ENCODE measurements at regions not wholly inside any gene's neighbourhood (a gene's known extent, or its start where the extent isn't known, plus 50 kb on each side); places are given as distances from the start of the nearest gene placed in this dataset.

DNA sequence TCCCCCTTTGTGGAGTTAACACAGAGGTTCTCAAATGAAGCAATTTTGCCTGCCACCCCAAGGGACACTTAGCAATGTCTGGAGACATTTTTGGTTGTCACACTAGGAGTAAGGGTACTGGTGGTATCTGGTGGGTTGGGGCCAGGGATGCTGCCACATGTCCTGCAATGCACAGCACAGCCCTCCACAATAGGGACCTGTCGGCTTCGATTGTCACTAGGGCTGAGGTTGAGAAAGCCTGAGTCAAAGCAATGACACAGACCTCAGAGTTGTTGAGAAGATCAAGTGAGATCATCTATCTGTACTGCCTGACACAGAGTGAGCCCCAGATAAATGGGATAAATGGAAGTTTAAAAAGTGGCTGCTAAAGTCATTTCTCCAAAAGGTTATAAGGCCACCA, 249.2 kb upstream of the KLF4 start:
- Histone ChIP-seq H2AFZ (ENCODE audit: low read depth) (no peak overlapping the region), H3K4me3 (IDR thresholded peaks at IDR 0.05; ENCODE audit: insufficient read depth, low read depth, low read length) (no peak overlapping the region), H4K20me1 (ENCODE audit: insufficient read depth) (no peaks in the 10 kb centered on the region), H3K9ac (no peak overlapping the region), H3K27ac (no peak overlapping the region), H3K27me3 (ENCODE audit: insufficient read depth, low read depth) (no peaks in the 10 kb centered on the region), H3K36me3 (ENCODE audit: insufficient read depth) (no peaks in the 10 kb centered on the region), H3K4me2 (no peak overlapping the region), H3K79me2 (ENCODE audit: insufficient read depth, low read depth) (no peaks in the 10 kb centered on the region), H3K4me1 (ENCODE audit: low read depth, poor library complexity, severe bottlenecking) (no peaks in the 10 kb centered on the region)
- no peak for TF ChIP-seq CTCF (conservative IDR thresholded peaks at IDR 0.05; ENCODE audit: low read depth, low read length)

DNA sequence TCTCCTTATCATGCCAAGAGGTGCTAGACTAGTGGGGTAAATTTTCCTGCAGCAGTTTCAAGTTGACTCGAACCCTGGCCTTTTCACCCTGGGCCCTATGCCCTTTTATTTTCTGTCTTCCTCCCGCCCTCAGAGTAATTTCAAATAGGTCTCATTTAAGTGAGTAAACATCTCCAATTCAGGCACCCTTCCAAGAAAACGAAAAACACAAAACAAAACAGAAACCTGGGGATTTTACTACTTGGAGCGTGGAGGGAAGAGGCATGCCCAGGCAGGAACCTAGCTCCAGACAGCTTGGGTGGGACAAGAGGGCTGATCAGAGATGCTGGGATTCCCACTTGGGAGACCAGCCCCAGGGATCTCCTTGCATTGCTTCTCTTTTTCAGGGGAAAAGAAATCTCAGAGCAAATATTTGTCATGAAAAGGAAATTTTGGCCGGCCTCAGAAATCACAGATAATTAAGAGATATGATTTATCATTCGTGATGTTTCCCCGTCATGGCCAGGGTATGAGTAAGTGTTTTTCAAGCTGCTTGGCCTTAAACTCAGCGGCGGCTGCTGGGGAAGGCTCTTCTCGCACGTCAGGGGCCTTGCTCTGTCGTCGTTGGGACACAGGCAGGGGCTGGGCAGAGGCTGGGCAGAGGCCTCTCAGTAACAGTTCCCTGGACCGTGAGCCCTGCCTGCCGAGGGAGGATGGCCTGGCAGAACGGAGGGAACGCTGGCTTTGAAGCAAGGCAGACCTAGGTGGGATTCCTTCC, 248.6 kb upstream of the KLF4 start:
- Histone ChIP-seq H3K9ac (no peak overlapping the region), H3K36me3 (ENCODE audit: insufficient read depth) (no peaks in the 10 kb centered on the region), H3K4me3 (IDR thresholded peaks at IDR 0.05; ENCODE audit: insufficient read depth, low read depth, low read length) (no peak overlapping the region), H3K27ac (no peak overlapping the region), H3K4me1 (ENCODE audit: low read depth, poor library complexity, severe bottlenecking) (no peaks in the 10 kb centered on the region), H3K79me2 (ENCODE audit: insufficient read depth, low read depth) (no peaks in the 10 kb centered on the region), H3K27me3 (ENCODE audit: insufficient read depth, low read depth) (no peaks in the 10 kb centered on the region), H2AFZ (ENCODE audit: low read depth) (no peak overlapping the region), H4K20me1 (ENCODE audit: insufficient read depth) (no peaks in the 10 kb centered on the region), H3K4me2 (no peak overlapping the region)
- TF ChIP-seq CTCF (conservative IDR thresholded peaks at IDR 0.05; ENCODE audit: low read depth, low read length) = no peak

- no peak overlapping the region for H3K4me2 ChIP-seq
- no peaks in the 10 kb centered on the region for H4K20me1 ChIP-seq (ENCODE audit: insufficient read depth)
- H3K4me3 ChIP-seq (IDR thresholded peaks at IDR 0.05; ENCODE audit: insufficient read depth, low read depth, low read length) = no peak overlapping the region
- no peaks in the 10 kb centered on the region for H3K79me2 ChIP-seq (ENCODE audit: insufficient read depth, low read depth)
- no peaks in the 10 kb centered on the region for H3K4me1 ChIP-seq (ENCODE audit: low read depth, poor library complexity, severe bottlenecking)
- TF ChIP-seq CTCF (conservative IDR thresholded peaks at IDR 0.05; ENCODE audit: low read depth, low read length) = no peak
- H3K27ac ChIP-seq = no peak overlapping the region
- no peak overlapping the region for H2AFZ ChIP-seq (ENCODE audit: low read depth)
- no peaks in the 10 kb centered on the region for H3K36me3 ChIP-seq (ENCODE audit: insufficient read depth)
- H3K9ac ChIP-seq = no peak overlapping the region
- H3K27me3 ChIP-seq (ENCODE audit: insufficient read depth, low read depth) = no peaks in the 10 kb centered on the region
These were observed 248.0 kb upstream of the KLF4 start for GRCh38 chr9:107737610-107737986.

GRCh38 chr9:107735821-107736220, 246.3 kb upstream of the KLF4 start:
- no peak overlapping the region for H3K27ac ChIP-seq
- no peaks in the 10 kb centered on the region for H3K4me1 ChIP-seq (ENCODE audit: low read depth, poor library complexity, severe bottlenecking)

More at GRCh38 chr9:107735821-107736220, 246.3 kb upstream of the KLF4 start:
- Histone ChIP-seq H3K79me2 (ENCODE audit: insufficient read depth, low read depth) (no peaks in the 10 kb centered on the region), H3K36me3 (ENCODE audit: insufficient read depth) (no peaks in the 10 kb centered on the region), H2AFZ (ENCODE audit: low read depth) (no peak overlapping the region), H3K4me2 (no peak overlapping the region), H4K20me1 (ENCODE audit: insufficient read depth) (no peaks in the 10 kb centered on the region), H3K4me3 (IDR thresholded peaks at IDR 0.05; ENCODE audit: insufficient read depth, low read depth, low read length) (no peak overlapping the region), H3K27me3 (ENCODE audit: insufficient read depth, low read depth) (no peaks in the 10 kb centered on the region), H3K9ac (no peak overlapping the region)
- no peak for TF ChIP-seq CTCF (conservative IDR thresholded peaks at IDR 0.05; ENCODE audit: low read depth, low read length)

Measured in KMS-11 (cell line).